Lower leg skin (tissue), 4 donors: ENCODE measurements at regions not wholly inside any gene's neighbourhood (a gene's known extent, or its start where the extent isn't known, plus 50 kb on each side); places are given as distances from the start of the nearest gene placed in this dataset.
A peak's percentile ranks its signal among the peaks of the same experiment; 100 is the strongest.

Experiments used
- DNase-seq, 2 donors: peaks; one replicate each; pipeline ENCODE4 v3.0.0-alpha.2; 2019; ENCODE audit warnings: low spot score in 2 of 2
- H3K4me3 ChIP-seq: fragments of 200-600 bp; sonication (generic); 2 replicates; pipeline ENCODE4 v1.5.1; 2017; ENCODE audit warnings: mild to moderate bottlenecking, low read depth; ENCODE audit not compliant: poor library complexity, severe bottlenecking
- POLR2A ChIP-seq, 2 donors: fragments of 450-650 bp; IDR thresholded peaks; one replicate each; pipeline ENCODE4 v1.6.1; 2016 to 2017; ENCODE audit warnings: antibody characterized with exemption in 2 of 2, mild to moderate bottlenecking in 1 of 2, moderate library complexity in 1 of 2
- WGBS, 2 donors: methylation state at CpG; one replicate each; pipeline ENCODE4 v1.1.5; 2018; 5-methylcytosine and 5-hydroxymethylcytosine counted together
- intact Hi-C: fragments of 100-400 bp; cut with DNase I; formaldehyde crosslinking; loops from one replicate; pipeline ENCODE4 v1.15.0; 2023; ENCODE audit warnings: low total_unique reads
- TF ChIP-seq, protein P1 (sequence below), 3 donors: fragments of 450-650 bp; IDR thresholded peaks; one replicate each; pipeline ENCODE4 v1.5.1; 2016; ENCODE audit warnings: antibody characterized with exemption in 3 of 3, mild to moderate bottlenecking in 3 of 3, moderate library complexity in 2 of 3

DNA sequence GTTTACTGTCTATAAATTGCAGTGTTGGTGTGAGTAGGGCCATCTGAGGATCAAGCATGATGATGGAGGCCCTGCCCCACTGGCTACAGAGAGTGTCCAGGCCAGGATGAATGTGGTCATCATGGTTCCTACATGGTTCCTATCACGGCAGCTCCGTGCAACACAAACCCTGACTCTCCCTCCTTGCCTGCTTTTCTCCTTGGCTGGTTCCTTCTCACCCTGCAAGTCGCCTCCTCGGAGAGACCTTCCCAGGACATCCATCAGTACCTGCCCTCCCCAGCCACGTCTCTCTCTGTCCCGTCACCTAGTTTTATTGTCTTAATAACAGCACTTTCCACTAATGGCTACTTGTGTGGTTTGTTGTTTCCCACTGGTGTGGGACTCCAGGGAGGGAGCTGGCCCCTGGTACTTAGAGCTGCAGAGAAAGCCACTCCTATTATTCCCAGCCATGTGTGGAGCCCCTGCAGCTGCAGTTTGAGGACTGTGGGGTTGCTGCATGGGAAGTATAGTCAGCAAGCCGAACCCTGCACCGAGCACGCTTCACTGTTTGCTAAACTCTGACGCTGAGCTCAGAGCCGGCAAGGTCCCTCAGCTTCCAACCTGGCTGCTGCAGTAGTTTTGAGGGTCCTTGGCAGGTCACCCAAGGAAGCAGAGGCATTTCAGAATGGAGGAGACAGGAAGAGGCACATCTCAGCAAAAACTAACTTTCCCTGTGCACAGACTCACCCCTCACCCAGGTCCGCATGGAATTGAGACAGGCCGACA, 146.4 kb upstream of the VSTM2B start:
- peak in 1 of 2 donors; percentile 62 for DNase-seq
- no peak overlapping the region for H3K4me3 ChIP-seq
- TF ChIP-seq, protein P1, sequence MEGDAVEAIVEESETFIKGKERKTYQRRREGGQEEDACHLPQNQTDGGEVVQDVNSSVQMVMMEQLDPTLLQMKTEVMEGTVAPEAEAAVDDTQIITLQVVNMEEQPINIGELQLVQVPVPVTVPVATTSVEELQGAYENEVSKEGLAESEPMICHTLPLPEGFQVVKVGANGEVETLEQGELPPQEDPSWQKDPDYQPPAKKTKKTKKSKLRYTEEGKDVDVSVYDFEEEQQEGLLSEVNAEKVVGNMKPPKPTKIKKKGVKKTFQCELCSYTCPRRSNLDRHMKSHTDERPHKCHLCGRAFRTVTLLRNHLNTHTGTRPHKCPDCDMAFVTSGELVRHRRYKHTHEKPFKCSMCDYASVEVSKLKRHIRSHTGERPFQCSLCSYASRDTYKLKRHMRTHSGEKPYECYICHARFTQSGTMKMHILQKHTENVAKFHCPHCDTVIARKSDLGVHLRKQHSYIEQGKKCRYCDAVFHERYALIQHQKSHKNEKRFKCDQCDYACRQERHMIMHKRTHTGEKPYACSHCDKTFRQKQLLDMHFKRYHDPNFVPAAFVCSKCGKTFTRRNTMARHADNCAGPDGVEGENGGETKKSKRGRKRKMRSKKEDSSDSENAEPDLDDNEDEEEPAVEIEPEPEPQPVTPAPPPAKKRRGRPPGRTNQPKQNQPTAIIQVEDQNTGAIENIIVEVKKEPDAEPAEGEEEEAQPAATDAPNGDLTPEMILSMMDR (IDR thresholded peaks at IDR 0.05), result no peak
- TF ChIP-seq POLR2A (IDR thresholded peaks at IDR 0.05), result no peak
- WGBS, 2 donors, result 70 to 71% methylated on average over 13 of the region's 13 CpGs
- intact Hi-C loops, result no loop called here

DNA sequence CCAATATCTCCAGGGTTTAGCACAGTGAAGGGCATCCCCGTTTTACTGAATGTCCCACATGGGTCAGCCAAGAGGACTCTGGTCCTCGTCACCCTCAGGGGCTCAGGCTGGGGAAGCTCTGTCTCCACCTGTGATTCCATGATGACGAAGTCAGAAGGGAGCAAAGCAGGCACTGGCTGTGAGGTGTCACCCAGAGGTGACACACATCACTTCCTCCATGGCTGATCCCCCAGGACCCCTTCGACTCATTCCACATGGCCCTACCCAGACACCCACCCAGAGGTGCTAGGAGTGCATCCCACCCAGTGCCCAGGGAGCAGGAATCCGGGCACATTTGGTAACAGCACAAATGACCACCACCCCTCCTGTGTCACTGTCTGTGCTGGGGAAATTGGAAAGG, 145.2 kb upstream of the VSTM2B start:
- no peak overlapping the region for H3K4me3 ChIP-seq
- WGBS, 2 donors, result 70 to 75% methylated on average over 5 of the region's 5 CpGs
- intact Hi-C loops, result no loop called here
- no peak for TF ChIP-seq POLR2A (IDR thresholded peaks at IDR 0.05)
- DNase-seq, result peak in 1 of 2 donors; percentile 70

DNA sequence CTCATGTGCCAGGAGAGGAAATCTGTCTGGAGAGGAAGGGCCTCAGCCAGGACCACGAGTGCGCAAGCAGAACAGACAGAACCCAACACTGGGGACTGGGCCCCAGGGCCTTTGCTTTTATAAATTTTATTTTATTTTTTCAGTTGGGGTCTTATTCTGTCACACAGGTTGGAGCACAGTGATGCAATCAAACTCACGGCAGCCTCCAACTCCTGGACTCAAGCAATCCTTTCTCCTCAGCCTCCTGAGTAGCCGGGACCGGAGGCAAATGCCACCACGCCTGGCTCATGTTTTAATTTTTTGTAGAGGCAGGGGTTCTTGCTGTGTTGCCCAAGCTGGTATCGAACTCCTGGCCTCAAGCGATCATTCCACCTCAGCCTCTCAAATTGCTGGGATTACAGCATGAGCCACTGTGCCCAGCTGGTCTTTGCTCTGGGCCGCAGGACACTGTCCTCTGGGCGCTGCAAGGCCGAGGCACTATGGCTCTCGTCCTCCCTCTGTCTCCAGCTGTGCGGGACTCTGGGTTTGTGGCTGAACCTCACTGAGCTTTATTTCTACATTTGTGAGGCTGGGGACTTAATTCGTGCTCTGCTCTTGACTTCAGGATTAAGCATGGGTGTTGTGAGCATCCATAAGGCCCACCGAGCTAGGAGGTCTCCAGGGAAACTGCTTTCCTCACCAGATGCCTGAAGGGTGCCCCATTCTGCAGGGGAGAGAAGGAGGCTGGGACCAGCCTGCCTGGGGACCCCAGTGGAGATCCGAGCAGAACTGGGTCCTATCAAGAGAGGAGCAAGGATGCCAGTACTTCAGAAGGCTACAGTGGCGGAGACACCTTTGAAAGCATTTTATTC, 144.2 kb upstream of the VSTM2B start:
- WGBS, 2 donors, result 88 to 89% methylated on average over 17 of the region's 17 CpGs

DNA sequence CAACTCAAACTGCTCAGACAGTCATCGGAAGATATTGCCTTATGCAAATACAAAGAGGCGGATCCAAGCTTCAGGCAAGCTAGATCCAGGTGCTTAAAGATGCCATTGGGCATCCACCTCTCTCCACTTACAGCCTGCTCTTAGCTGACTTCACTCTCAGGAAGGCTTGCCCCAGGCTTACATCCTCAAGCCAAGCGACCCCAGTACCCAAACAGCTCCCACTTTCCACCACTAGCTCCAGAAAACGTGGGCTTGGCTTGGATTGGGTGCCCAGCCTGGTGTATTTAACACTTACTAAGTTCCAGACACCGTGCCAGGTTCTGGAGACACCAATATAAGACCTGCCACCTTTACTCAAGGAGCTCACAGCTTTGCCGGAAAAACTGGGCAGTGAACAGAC, 142.1 kb upstream of the VSTM2B start:
- 71 to 73% methylated on average over 6 of the region's 6 CpGs for WGBS, 2 donors
- TF ChIP-seq, protein P1 (IDR thresholded peaks at IDR 0.05), result no peak
- no peak for TF ChIP-seq POLR2A (IDR thresholded peaks at IDR 0.05)
- intact Hi-C loops, result no loop called here
- peak in 1 of 2 donors; percentile 29 for DNase-seq
- no peak overlapping the region for H3K4me3 ChIP-seq

More for the DNA sequence above, 144.2 kb upstream of the VSTM2B start:
- peak in 1 of 2 donors; percentile 60 for DNase-seq
- intact Hi-C loops, result no loop called here
- H3K4me3 ChIP-seq, result no peak overlapping the region
- no peak for TF ChIP-seq POLR2A (IDR thresholded peaks at IDR 0.05)
- TF ChIP-seq, protein P1 (IDR thresholded peaks at IDR 0.05), result no peak

DNA sequence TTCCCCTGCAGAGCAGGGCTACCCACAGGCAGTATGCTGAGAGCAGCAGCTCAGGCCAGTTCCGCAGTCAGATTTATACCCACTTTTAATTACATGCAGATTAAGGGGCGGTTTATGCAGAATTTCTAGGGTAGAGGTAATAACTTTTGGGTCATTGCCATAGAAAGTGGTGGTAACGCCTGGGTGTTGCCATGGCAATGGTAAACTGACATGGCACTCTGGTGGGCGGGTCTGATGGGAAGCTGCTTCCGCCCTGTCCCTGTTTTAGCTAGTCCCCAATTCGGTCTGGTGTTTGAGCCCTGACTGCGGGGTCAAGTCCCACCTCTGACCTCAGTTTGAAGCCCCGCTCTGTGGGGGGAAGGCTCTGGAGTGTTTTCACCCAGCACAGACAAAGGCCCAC, 141.1 kb upstream of the VSTM2B start:
- no peak overlapping the region for H3K4me3 ChIP-seq
- no peak for TF ChIP-seq POLR2A (IDR thresholded peaks at IDR 0.05)
- TF ChIP-seq, protein P1 (IDR thresholded peaks at IDR 0.05), result no peak
- 58% methylated on average over 8 of the region's 8 CpGs for whole genome bisulfite sequencing, 2 donors
- intact Hi-C loops, result no loop called here
- no peak for DNase-seq

DNA sequence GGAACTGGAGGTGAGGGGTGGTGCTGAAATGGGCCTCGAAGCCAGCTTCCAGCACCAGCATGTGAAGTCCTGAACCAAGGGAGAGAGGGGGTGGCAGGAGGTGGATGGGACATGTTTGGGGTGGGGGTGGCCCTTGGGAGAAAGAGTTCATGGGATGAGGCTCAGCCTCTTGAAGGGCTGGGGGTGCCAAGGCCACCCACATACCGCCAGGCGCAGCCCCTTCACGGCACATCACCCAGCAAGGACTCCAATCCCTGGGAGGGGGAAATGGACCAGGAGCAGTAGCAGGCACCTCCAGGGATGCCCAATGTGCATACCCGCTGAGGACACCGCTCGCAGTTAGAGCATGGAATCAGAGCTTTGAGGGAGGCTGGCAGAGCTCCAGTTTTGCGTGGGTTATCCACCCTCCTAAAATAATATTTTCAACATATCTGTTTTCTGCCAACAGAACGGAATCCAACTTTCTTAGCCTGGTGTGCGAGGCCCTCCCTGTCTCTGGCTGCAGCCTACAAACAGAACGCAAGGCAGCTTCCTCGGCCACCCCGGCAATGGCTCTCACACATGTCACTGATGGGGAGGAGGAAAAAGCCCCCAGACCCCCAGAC, 140.5 kb upstream of the VSTM2B start:
- intact Hi-C loops, result no loop called here
- 38 to 42% methylated on average over 13 of the region's 13 CpGs for WGBS, 2 donors
- TF ChIP-seq POLR2A (IDR thresholded peaks at IDR 0.05), result no peak
- TF ChIP-seq, protein P1 (IDR thresholded peaks at IDR 0.05), result no peak
- DNase-seq, result no peak
- H3K4me3 ChIP-seq, result no peak overlapping the region
